Mammary epithelial cell (primary cell): ENCODE measurements at regions not wholly inside any gene's neighbourhood (a gene's known extent, or its start where the extent isn't known, plus 50 kb on each side); places are given as distances from the start of the nearest gene placed in this dataset.

Experiments
- EZH2 ChIP-seq: IDR thresholded peaks from 2 replicates; pipeline ENCODE4 v1.6.1; 2012; ENCODE audit warnings: low read length, inconsistent platforms, borderline replicate concordance
- TF ChIP-seq, protein P1 (sequence below), 2 donors: IDR thresholded peaks in 1 of 2; conservative IDR thresholded peaks in 1 of 2; 2 replicates each; pipeline ENCODE4 v1.5.1; 2011 to 2012; ENCODE audit warnings: inconsistent platforms in 2 of 2, low read length in 2 of 2, mild to moderate bottlenecking in 2 of 2, control low read depth in 1 of 2, low read depth in 1 of 2; ENCODE audit not compliant: insufficient read depth in 1 of 2; ENCODE audit errors: extremely low read depth in 1 of 2

- TF ChIP-seq, protein P1, sequence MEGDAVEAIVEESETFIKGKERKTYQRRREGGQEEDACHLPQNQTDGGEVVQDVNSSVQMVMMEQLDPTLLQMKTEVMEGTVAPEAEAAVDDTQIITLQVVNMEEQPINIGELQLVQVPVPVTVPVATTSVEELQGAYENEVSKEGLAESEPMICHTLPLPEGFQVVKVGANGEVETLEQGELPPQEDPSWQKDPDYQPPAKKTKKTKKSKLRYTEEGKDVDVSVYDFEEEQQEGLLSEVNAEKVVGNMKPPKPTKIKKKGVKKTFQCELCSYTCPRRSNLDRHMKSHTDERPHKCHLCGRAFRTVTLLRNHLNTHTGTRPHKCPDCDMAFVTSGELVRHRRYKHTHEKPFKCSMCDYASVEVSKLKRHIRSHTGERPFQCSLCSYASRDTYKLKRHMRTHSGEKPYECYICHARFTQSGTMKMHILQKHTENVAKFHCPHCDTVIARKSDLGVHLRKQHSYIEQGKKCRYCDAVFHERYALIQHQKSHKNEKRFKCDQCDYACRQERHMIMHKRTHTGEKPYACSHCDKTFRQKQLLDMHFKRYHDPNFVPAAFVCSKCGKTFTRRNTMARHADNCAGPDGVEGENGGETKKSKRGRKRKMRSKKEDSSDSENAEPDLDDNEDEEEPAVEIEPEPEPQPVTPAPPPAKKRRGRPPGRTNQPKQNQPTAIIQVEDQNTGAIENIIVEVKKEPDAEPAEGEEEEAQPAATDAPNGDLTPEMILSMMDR (conservative IDR thresholded peaks at IDR 0.05 in 1 of 2, IDR thresholded peaks at IDR 0.05 in 1 of 2; ENCODE audit: extremely low read depth in 1 of 2, insufficient read depth in 1 of 2, low read depth in 1 of 2, low read length in 2 of 2): no peak
- no peak for TF ChIP-seq EZH2
These were observed 340.0 kb upstream of the PRDM1 start for GRCh38 chr6:105746130-105746505.
